Karpas-422 (cell line): ENCODE measurements at regions not wholly inside any gene's neighbourhood (a gene's known extent, or its start where the extent isn't known, plus 50 kb on each side); places are given as distances from the start of the nearest gene placed in this dataset.

Experiments
- DNase-seq: peaks from one replicate; pipeline ENCODE4 v3.0.0-alpha.2; 2015
- H2AFZ ChIP-seq: fragments of 200-600 bp; sonication (generic); 2 replicates; pipeline ENCODE4 v1.6.1; 2014; ENCODE audit warnings: antibody characterized with exemption, low read length, mixed read lengths
- H3K27ac ChIP-seq: fragments of 200-600 bp; sonication (generic); 2 replicates; pipeline ENCODE4 v1.5.1; 2014; ENCODE audit warnings: mild to moderate bottlenecking, low read length, moderate library complexity
- H3K27me3 ChIP-seq: fragments of 200-600 bp; sonication (generic); 2 replicates; pipeline ENCODE4 v1.6.1; 2014; ENCODE audit warnings: low read length, mixed read lengths
- H3K36me3 ChIP-seq: fragments of 200-600 bp; sonication (generic); 2 replicates; pipeline ENCODE4 v1.6.1; 2014; ENCODE audit warnings: low read length, mixed read lengths; ENCODE audit not compliant: insufficient read depth
- H3K4me1 ChIP-seq: fragments of 200-600 bp; sonication (generic); 2 replicates; pipeline ENCODE4 v1.6.1; 2014; ENCODE audit warnings: mild to moderate bottlenecking, low read length, mixed read lengths
- H3K4me2 ChIP-seq: fragments of 200-600 bp; sonication (generic); 2 replicates; pipeline ENCODE4 v1.6.1; 2014; ENCODE audit warnings: low read length, low read depth, mild to moderate bottlenecking; ENCODE audit not compliant: poor library complexity, severe bottlenecking
- H3K4me3 ChIP-seq: fragments of 200-600 bp; sonication (generic); 2 replicates; pipeline ENCODE4 v1.5.1; 2014; ENCODE audit warnings: mild to moderate bottlenecking, antibody characterized with exemption, low read length, mixed read lengths
- H3K79me2 ChIP-seq: fragments of 200-600 bp; sonication (generic); 2 replicates; pipeline ENCODE4 v1.6.1; 2014; ENCODE audit warnings: mild to moderate bottlenecking, low read length, mixed read lengths
- H3K9ac ChIP-seq: fragments of 200-600 bp; sonication (generic); 2 replicates; pipeline ENCODE4 v1.6.0; 2014; ENCODE audit warnings: low read length
- H3K9me2 ChIP-seq: fragments of 200-600 bp; sonication (generic), shearing (Covaris generic); replicated peaks from 2 replicates; pipeline ENCODE4 v1.6.0; 2014; ENCODE audit warnings: mild to moderate bottlenecking, low read length, moderate library complexity; ENCODE audit not compliant: insufficient read depth
- H3K9me3 ChIP-seq: fragments of 300-700, 200-600 bp; sonication (generic); 2 replicates; pipeline ENCODE4 v1.6.1; 2014; ENCODE audit warnings: low read length, mixed read lengths
- H4K20me1 ChIP-seq: fragments of 200-600 bp; sonication (generic); 2 replicates; pipeline ENCODE4 v1.6.1; 2014; ENCODE audit warnings: mild to moderate bottlenecking, antibody characterized with exemption, low read length, low read depth; ENCODE audit not compliant: insufficient read depth

- Histone ChIP-seq H3K36me3 (no peaks in the 10 kb centered on the region), H3K9me3 (no peaks in the 10 kb centered on the region), H4K20me1 (no peaks in the 10 kb centered on the region), H3K79me2 (no peaks in the 10 kb centered on the region), H2AFZ (no peak overlapping the region), H3K4me1 (peaks cover 10% of the 10 kb centered on the region), H3K4me3 (no peak overlapping the region), H3K4me2 (no peak overlapping the region), H3K9me2 (no peaks in the 10 kb centered on the region), H3K27ac (no peak overlapping the region), H3K27me3 (no peaks in the 10 kb centered on the region), H3K9ac (no peak overlapping the region)
- DNase-seq: no peak
These were observed 84.2 kb upstream of the E2F3 start for GRCh38 chr6:20317430-20317829.

DNA sequence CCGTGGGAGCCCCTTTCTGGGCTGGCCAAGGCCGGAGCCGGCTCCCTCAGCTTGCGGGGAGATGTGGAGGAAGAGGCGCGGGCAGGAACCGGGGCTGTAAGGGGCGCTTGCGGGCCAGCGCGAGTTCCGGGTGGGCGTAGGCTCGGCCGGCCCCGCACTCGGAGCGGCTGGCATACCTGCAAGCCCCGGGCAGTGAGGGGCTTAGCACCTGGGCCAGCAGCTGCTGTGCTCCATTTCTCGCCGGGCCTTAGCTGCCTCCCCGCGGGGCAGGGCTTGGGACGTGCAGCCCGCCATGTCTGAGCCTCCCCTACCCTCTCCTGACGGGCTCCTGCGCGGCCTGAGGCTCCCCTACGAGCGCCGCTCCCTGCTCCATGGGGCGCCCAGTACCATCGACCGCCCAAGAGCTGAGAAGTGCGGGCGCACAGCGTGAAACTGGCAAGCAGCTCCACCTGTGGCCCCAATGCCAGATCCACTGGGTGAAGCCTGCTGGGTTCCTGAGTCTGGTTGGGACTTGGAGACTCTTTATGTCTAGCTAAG lies 82.8 kb upstream of the E2F3 start:
- Histone ChIP-seq H3K27me3 (no peaks in the 10 kb centered on the region), H3K4me1 (peaks cover 10% of the 10 kb centered on the region), H3K27ac (no peak overlapping the region), H3K9me2 (no peaks in the 10 kb centered on the region), H3K4me2 (no peak overlapping the region), H2AFZ (no peak overlapping the region), H4K20me1 (no peaks in the 10 kb centered on the region), H3K36me3 (no peaks in the 10 kb centered on the region), H3K79me2 (no peaks in the 10 kb centered on the region), H3K9me3 (no peaks in the 10 kb centered on the region), H3K9ac (no peak overlapping the region), H3K4me3 (no peak overlapping the region)
- DNase-seq: no peak

DNA sequence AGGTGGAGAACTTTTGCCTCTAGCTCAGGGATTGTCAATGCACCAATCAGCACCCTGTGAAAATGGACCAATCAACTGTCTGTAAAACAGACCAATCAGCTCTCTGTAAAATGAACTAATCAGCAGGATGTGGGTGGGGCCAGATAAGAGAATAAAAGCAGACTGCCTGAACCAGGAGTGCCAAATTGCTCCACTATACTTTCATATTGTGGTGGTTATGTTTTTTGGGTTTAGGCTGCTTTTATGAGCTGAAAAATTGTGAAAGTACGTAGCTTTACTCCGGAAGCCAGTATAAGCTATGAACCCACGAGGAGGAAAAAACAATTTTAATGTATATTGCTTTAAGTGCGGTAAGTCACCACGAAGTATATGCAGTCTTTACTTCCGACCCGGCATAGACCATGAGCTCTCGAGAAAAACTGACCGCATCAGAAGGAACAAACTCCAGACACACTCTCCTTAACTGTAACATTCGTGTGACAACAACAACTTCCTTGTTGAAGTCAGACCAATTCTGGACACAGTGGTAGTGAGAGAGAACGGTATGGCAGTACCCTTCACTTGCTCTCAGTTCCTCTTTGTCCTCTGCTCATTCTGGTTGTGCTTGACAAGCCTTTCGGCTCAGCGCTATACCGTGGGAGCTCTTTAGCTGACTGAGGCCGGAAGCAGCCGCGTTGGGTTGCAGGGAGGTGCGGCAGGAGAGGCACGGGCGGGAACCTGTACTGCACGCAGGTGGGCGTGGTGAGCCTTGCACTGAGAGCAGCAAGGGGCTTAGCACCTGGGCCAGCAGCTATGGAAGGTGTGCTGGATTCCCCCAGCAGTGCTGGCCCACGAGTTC lies 81.9 kb upstream of the E2F3 start:
- Histone ChIP-seq H3K4me2 (no peak overlapping the region), H3K27ac (no peak overlapping the region), H4K20me1 (no peaks in the 10 kb centered on the region), H2AFZ (no peak overlapping the region), H3K9ac (no peak overlapping the region), H3K4me3 (no peak overlapping the region), H3K4me1 (peaks cover 9% of the 10 kb centered on the region), H3K79me2 (no peaks in the 10 kb centered on the region), H3K9me3 (no peaks in the 10 kb centered on the region), H3K27me3 (no peaks in the 10 kb centered on the region), H3K36me3 (no peaks in the 10 kb centered on the region), H3K9me2 (no peaks in the 10 kb centered on the region)
- DNase-seq: no peak

DNA sequence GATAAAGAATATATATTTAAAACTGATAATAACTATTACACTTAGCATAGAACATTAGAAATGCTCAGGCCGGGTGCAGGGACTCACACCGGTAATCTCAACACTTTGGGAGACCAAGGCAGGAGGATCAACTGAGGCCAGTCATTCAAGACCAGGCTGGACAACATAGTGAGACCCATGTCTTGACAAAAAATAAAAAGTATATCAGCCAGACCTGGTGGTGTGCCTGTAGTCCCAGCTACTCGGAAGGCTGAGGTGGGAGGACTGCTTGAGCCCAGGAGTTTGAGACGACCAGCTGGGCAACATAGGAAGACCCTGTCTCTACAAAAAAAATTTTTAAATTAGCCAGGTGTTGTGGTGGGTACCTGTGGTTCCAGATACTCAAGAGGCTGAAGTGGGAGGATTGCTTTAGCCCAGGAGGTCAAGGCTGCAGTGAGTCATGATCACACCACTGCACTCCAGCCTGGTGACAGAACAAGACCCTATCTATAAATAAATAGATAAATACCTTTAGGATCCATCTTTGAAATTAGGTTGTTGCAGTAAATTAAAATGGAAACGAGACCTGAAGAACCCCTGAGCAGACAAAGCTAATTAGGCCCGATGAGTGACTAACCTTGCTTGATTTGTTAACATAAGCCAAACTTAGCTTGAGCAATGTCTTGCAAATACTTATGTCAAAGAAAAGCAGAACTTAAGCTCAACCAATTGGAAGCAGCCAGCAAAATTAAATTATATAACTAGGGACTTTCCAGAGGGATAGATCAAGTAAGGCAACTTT lies 75.8 kb upstream of the E2F3 start:
- Histone ChIP-seq H3K27me3 (no peaks in the 10 kb centered on the region; the same call in 1 of the 2 replicates), H3K9me2 (no peaks in the 10 kb centered on the region), H4K20me1 (no peaks in the 10 kb centered on the region), H3K27ac (no peak overlapping the region), H3K79me2 (no peaks in the 10 kb centered on the region), H3K9me3 (no peaks in the 10 kb centered on the region), H3K4me2 (no peak overlapping the region), H3K9ac (no peak overlapping the region), H3K36me3 (no peaks in the 10 kb centered on the region), H3K4me3 (no peak overlapping the region), H2AFZ (no peak overlapping the region), H3K4me1 (no peaks in the 10 kb centered on the region)
- no peak for DNase-seq

- Histone ChIP-seq H3K4me1 (no peaks in the 10 kb centered on the region), H3K4me3 (no peak overlapping the region), H3K9ac (no peak overlapping the region), H3K9me2 (no peaks in the 10 kb centered on the region), H3K9me3 (no peaks in the 10 kb centered on the region), H3K36me3 (no peaks in the 10 kb centered on the region), H3K4me2 (no peak overlapping the region), H2AFZ (no peak overlapping the region), H3K79me2 (no peaks in the 10 kb centered on the region), H4K20me1 (no peaks in the 10 kb centered on the region), H3K27ac (no peak overlapping the region), H3K27me3 (no peaks in the 10 kb centered on the region; the same call in 1 of the 2 replicates)
- DNase-seq: no peak
These were observed 75.3 kb upstream of the E2F3 start for GRCh38 chr6:20326422-20326728.

GRCh38 chr6:20327141-20327540 lies 74.5 kb upstream of the E2F3 start:
- no peak overlapping the region for H3K4me3 ChIP-seq
- H3K36me3 ChIP-seq: no peaks in the 10 kb centered on the region
- no peaks in the 10 kb centered on the region; the same call in 1 of the 2 replicates for H3K27me3 ChIP-seq
- no peak overlapping the region for H3K4me2 ChIP-seq
- H2AFZ ChIP-seq: no peak overlapping the region
- no peak for DNase-seq
- no peaks in the 10 kb centered on the region for H3K4me1 ChIP-seq
- H3K9me2 ChIP-seq: no peaks in the 10 kb centered on the region
- no peak overlapping the region for H3K9ac ChIP-seq
- H3K79me2 ChIP-seq: no peaks in the 10 kb centered on the region
- no peak overlapping the region for H3K27ac ChIP-seq
- H3K9me3 ChIP-seq: no peaks in the 10 kb centered on the region
- no peaks in the 10 kb centered on the region for H4K20me1 ChIP-seq

GRCh38 chr6:20328266-20328923 lies 73.3 kb upstream of the E2F3 start:
- DNase-seq: no peak
- Histone ChIP-seq H3K4me2 (no peak overlapping the region), H3K9me3 (no peaks in the 10 kb centered on the region), H3K27ac (no peak overlapping the region), H3K79me2 (no peaks in the 10 kb centered on the region), H3K9me2 (no peaks in the 10 kb centered on the region), H4K20me1 (no peaks in the 10 kb centered on the region), H3K9ac (no peak overlapping the region), H3K4me1 (no peaks in the 10 kb centered on the region), H3K36me3 (no peaks in the 10 kb centered on the region), H3K4me3 (no peak overlapping the region), H2AFZ (no peak overlapping the region), H3K27me3 (no peaks in the 10 kb centered on the region; the same call in 1 of the 2 replicates)

DNA sequence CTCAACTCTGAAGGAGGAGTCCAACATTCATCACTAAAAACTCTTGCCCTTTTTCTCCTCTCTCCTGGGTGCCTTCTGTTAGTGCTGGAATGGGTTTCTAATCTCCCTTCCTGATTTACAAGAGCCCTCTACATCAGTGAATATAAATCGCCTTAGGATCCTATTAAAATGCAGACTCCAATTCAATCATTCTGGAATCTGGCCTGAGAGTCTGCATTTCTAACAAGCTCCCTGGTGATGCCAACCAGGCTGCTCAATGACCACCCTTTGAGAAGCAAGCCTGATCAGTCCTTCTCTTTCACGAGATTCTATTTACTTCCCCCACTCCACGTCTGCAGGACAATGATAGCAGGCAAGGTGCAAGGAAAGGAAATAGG lies 72.8 kb upstream of the E2F3 start:
- no peak overlapping the region for H3K4me3 ChIP-seq

More for the DNA sequence above, 72.8 kb upstream of the E2F3 start:
- no peak overlapping the region for H3K9ac ChIP-seq
- DNase-seq: no peak
- H3K79me2 ChIP-seq: no peaks in the 10 kb centered on the region
- no peaks in the 10 kb centered on the region for H4K20me1 ChIP-seq
- no peaks in the 10 kb centered on the region for H3K36me3 ChIP-seq
- H3K27me3 ChIP-seq: no peaks in the 10 kb centered on the region; the same call in 1 of the 2 replicates
- H3K4me2 ChIP-seq: no peak overlapping the region
- H2AFZ ChIP-seq: no peak overlapping the region
- no peaks in the 10 kb centered on the region for H3K4me1 ChIP-seq
- H3K9me3 ChIP-seq: no peaks in the 10 kb centered on the region
- no peak overlapping the region for H3K27ac ChIP-seq
- no peaks in the 10 kb centered on the region for H3K9me2 ChIP-seq
